Ishikawa (cell line): ENCODE measurements at regions not wholly inside any gene's neighbourhood (a gene's known extent, or its start where the extent isn't known, plus 50 kb on each side); places are given as distances from the start of the nearest gene placed in this dataset.
A peak's percentile ranks its signal among the peaks of the same experiment; 100 is the strongest.

Experiments used
- CEBPB ChIP-seq: IDR thresholded peaks from 2 replicates; pipeline ENCODE4 v1.6.1; 2012
- CREB1 ChIP-seq: IDR thresholded peaks from 2 replicates; pipeline ENCODE4 v1.6.1; 2012; ENCODE audit warnings: low read depth
- EGR1 ChIP-seq: IDR thresholded peaks from 2 replicates; pipeline ENCODE4 v1.6.1; 2012
- EP300 ChIP-seq: IDR thresholded peaks from 2 replicates; pipeline ENCODE4 v1.6.1; 2012; ENCODE audit warnings: borderline replicate concordance
- FOXM1 ChIP-seq: IDR thresholded peaks from 2 replicates; pipeline ENCODE4 v1.6.1; 2012; ENCODE audit warnings: low read depth, borderline replicate concordance
- MAX ChIP-seq: IDR thresholded peaks from 2 replicates; pipeline ENCODE4 v1.6.1; 2012
- NFIC ChIP-seq: IDR thresholded peaks from 2 replicates; pipeline ENCODE4 v1.6.1; 2012
- RAD21 ChIP-seq: IDR thresholded peaks from 2 replicates; pipeline ENCODE4 v1.6.1; 2012; ENCODE audit warnings: low read depth
- REST ChIP-seq: IDR thresholded peaks from 2 replicates; pipeline ENCODE4 v1.6.1; 2012; ENCODE audit warnings: low read depth, mild to moderate bottlenecking
- TAF1 ChIP-seq: IDR thresholded peaks from 2 replicates; pipeline ENCODE4 v1.6.1; 2012; ENCODE audit warnings: low read depth, mild to moderate bottlenecking
- TCF12 ChIP-seq: IDR thresholded peaks from 2 replicates; pipeline ENCODE4 v1.6.1; 2012; ENCODE audit warnings: low read depth
- TEAD4 ChIP-seq: IDR thresholded peaks from 2 replicates; pipeline ENCODE4 v1.6.1; 2012
- USF1 ChIP-seq: IDR thresholded peaks from 2 replicates; pipeline ENCODE4 v1.6.1; 2012
- YY1 ChIP-seq: IDR thresholded peaks from 2 replicates; pipeline ENCODE4 v1.6.1; 2012; ENCODE audit warnings: low read depth
- ZBTB7A ChIP-seq: IDR thresholded peaks from 2 replicates; pipeline ENCODE4 v1.6.1; 2012; ENCODE audit warnings: low read depth

GRCh38 chr6:153947808-153948447 is 91.1 kb upstream of the OPRM1 start:
- no peak for TF ChIP-seq EGR1
- no peak for TF ChIP-seq TAF1
- TF ChIP-seq RAD21, result peak; percentile 82

GRCh38 chr6:153944201-153944600 is 94.8 kb upstream of the OPRM1 start:
- TF ChIP-seq EGR1 (no peak), TCF12 (no peak), TAF1 (no peak), ZBTB7A (no peak), REST (no peak), FOXM1 (no peak)

- no peak for TF ChIP-seq TAF1
- no peak for TF ChIP-seq CEBPB
- TF ChIP-seq ZBTB7A, result no peak
Measured at GRCh38 chr6:153942361-153942760, 96.7 kb upstream of the OPRM1 start.

GRCh38 chr6:153941768-153942167 is 97.3 kb upstream of the OPRM1 start:
- TF ChIP-seq FOXM1, result no peak
- TF ChIP-seq ZBTB7A, result no peak
- TF ChIP-seq EP300, result no peak
- no peak for TF ChIP-seq TAF1
- no peak for TF ChIP-seq CREB1
- TF ChIP-seq MAX, result no peak
- TF ChIP-seq USF1, result no peak
- TF ChIP-seq YY1, result no peak
- TF ChIP-seq EGR1, result no peak
- TF ChIP-seq TEAD4, result no peak
- no peak for TF ChIP-seq RAD21
- TF ChIP-seq REST, result no peak
- no peak for TF ChIP-seq CEBPB
- no peak for TF ChIP-seq TCF12
- no peak for TF ChIP-seq NFIC

GRCh38 chr6:153938876-153939275 is 100.2 kb upstream of the OPRM1 start:
- no peak for TF ChIP-seq CREB1
- TF ChIP-seq CEBPB, result no peak
- no peak for TF ChIP-seq USF1
- no peak for TF ChIP-seq TCF12
- TF ChIP-seq RAD21, result no peak
- TF ChIP-seq TAF1, result no peak
- no peak for TF ChIP-seq YY1
- TF ChIP-seq NFIC, result no peak
- TF ChIP-seq EP300, result no peak
- no peak for TF ChIP-seq EGR1
- no peak for TF ChIP-seq FOXM1
- no peak for TF ChIP-seq REST
- no peak for TF ChIP-seq TEAD4
- no peak for TF ChIP-seq MAX
- TF ChIP-seq ZBTB7A, result no peak
